HEK293 (cell line): ENCODE measurements at regions not wholly inside any gene's neighbourhood (a gene's known extent, or its start where the extent isn't known, plus 50 kb on each side); places are given as distances from the start of the nearest gene placed in this dataset.

Experiments used
- TCF7L2 ChIP-seq: IDR thresholded peaks from 2 replicates; pipeline ENCODE4 v1.6.1; 2011; ENCODE audit warnings: low read depth, mild to moderate bottlenecking, inconsistent platforms, low read length, moderate library complexity, borderline replicate concordance
- ZNF121 ChIP-seq: fragments of 450-650 bp; formaldehyde crosslinking; IDR thresholded peaks from 2 replicates; pipeline ENCODE4 v1.5.1; 2016; ENCODE audit warnings: missing biosample characterization, missing genetic modification characterization
- ZNF138 ChIP-seq: fragments of 450-650 bp; formaldehyde crosslinking; IDR thresholded peaks from 2 replicates; pipeline ENCODE4 v1.5.1; 2016; ENCODE audit warnings: missing biosample characterization, missing genetic modification characterization, borderline replicate concordance
- ZNF140 ChIP-seq: fragments of 450-650 bp; formaldehyde crosslinking; IDR thresholded peaks from 2 replicates; pipeline ENCODE4 v1.5.1; 2016; ENCODE audit warnings: missing biosample characterization, missing genetic modification characterization
- ZNF274 ChIP-seq, 2 experiments: fragments of 200-500 bp in 1 of 2; fragments of 450-650 bp in 1 of 2; sonication (Bioruptor generic) in 1 of 2; formaldehyde crosslinking in 1 of 2; IDR thresholded peaks; 2 replicates each; pipeline versions ENCODE4 v1.5.1 to v1.6.1; 2014 to 2016; ENCODE audit warnings: borderline replicate concordance in 1 of 2, inconsistent platforms in 1 of 2, low read length in 1 of 2, missing biosample characterization in 1 of 2, missing genetic modification characterization in 1 of 2
- ZNF501 ChIP-seq: fragments of 450-650 bp; formaldehyde crosslinking; IDR thresholded peaks from 2 replicates; pipeline ENCODE4 v1.5.1; 2016; ENCODE audit warnings: missing biosample characterization, missing genetic modification characterization
- TF ChIP-seq, protein P1 (sequence below): IDR thresholded peaks from 2 replicates; pipeline ENCODE4 v1.6.1; 2011; ENCODE audit warnings: mild to moderate bottlenecking, low read depth, low read length, borderline replicate concordance
- TF ChIP-seq, protein P2 (sequence below): fragments of 450-650 bp; formaldehyde crosslinking; IDR thresholded peaks from 2 replicates; pipeline ENCODE4 v1.5.1; 2016; ENCODE audit warnings: missing biosample characterization, missing genetic modification characterization
- TF ChIP-seq, protein P3 (sequence below): sonication (generic); formaldehyde crosslinking; IDR thresholded peaks from 2 replicates; pipeline ENCODE4 v1.8.1; 2022; ENCODE audit warnings: mild to moderate bottlenecking, moderate library complexity, missing genetic modification reagents
- TF ChIP-seq, protein P4 (sequence below): fragments of 450-650 bp; formaldehyde crosslinking; IDR thresholded peaks from 2 replicates; pipeline ENCODE4 v1.5.1; 2016; ENCODE audit warnings: missing biosample characterization, missing genetic modification characterization
- TF ChIP-seq, protein P5 (sequence below): fragments of 450-650 bp; formaldehyde crosslinking; IDR thresholded peaks from 2 replicates; pipeline ENCODE4 v1.5.1; 2016; ENCODE audit warnings: missing biosample characterization, missing genetic modification characterization, low read depth

DNA sequence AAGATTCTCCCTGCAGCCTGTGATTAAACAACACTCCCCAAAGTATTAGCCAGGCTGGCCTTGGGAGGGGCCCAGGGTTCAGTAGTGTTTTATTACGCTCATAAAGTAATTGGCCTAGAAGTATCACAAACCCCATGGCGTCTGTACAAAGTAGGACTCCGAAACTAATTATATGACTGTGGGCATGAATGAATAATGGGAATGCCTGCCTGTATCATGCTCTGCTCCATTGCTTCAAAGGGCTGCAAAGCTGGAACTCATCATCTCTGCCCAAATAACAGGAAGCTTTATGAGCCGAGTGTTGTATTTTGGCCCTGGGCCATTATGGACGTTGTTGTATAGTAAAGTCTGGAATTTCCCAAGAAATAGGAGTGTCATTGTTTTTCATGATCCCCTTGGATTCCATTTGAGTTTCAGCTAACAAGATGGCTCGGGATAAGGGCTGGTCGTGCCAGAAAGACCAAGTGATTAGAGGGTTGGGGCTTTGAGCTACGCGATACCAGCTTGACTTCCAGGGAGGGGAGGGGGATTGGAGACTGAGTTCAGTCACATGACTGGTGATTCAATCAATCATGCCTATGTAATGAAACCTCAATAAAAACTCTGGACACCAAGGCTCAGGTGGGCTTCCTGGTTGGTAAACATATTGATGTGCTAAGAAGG, 65.3 kb upstream of the NPTX2 start:
- TF ChIP-seq, protein P1, sequence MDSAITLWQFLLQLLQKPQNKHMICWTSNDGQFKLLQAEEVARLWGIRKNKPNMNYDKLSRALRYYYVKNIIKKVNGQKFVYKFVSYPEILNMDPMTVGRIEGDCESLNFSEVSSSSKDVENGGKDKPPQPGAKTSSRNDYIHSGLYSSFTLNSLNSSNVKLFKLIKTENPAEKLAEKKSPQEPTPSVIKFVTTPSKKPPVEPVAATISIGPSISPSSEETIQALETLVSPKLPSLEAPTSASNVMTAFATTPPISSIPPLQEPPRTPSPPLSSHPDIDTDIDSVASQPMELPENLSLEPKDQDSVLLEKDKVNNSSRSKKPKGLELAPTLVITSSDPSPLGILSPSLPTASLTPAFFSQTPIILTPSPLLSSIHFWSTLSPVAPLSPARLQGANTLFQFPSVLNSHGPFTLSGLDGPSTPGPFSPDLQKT = no peak
- no peak for TF ChIP-seq ZNF140 (tag by site-specific recombination)
- TF ChIP-seq, protein P2, sequence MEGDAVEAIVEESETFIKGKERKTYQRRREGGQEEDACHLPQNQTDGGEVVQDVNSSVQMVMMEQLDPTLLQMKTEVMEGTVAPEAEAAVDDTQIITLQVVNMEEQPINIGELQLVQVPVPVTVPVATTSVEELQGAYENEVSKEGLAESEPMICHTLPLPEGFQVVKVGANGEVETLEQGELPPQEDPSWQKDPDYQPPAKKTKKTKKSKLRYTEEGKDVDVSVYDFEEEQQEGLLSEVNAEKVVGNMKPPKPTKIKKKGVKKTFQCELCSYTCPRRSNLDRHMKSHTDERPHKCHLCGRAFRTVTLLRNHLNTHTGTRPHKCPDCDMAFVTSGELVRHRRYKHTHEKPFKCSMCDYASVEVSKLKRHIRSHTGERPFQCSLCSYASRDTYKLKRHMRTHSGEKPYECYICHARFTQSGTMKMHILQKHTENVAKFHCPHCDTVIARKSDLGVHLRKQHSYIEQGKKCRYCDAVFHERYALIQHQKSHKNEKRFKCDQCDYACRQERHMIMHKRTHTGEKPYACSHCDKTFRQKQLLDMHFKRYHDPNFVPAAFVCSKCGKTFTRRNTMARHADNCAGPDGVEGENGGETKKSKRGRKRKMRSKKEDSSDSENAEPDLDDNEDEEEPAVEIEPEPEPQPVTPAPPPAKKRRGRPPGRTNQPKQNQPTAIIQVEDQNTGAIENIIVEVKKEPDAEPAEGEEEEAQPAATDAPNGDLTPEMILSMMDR (tag by site-specific recombination) = no peak
- TF ChIP-seq, protein P3, sequence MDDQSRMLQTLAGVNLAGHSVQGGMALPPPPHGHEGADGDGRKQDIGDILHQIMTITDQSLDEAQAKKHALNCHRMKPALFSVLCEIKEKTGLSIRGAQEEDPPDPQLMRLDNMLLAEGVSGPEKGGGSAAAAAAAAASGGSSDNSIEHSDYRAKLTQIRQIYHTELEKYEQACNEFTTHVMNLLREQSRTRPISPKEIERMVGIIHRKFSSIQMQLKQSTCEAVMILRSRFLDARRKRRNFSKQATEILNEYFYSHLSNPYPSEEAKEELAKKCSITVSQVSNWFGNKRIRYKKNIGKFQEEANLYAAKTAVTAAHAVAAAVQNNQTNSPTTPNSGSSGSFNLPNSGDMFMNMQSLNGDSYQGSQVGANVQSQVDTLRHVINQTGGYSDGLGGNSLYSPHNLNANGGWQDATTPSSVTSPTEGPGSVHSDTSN = no peak
- TF ChIP-seq ZNF138 (tag by site-specific recombination) = no peak
- TF ChIP-seq ZNF501 (tag by site-specific recombination) = no peak
- TF ChIP-seq, protein P4, sequence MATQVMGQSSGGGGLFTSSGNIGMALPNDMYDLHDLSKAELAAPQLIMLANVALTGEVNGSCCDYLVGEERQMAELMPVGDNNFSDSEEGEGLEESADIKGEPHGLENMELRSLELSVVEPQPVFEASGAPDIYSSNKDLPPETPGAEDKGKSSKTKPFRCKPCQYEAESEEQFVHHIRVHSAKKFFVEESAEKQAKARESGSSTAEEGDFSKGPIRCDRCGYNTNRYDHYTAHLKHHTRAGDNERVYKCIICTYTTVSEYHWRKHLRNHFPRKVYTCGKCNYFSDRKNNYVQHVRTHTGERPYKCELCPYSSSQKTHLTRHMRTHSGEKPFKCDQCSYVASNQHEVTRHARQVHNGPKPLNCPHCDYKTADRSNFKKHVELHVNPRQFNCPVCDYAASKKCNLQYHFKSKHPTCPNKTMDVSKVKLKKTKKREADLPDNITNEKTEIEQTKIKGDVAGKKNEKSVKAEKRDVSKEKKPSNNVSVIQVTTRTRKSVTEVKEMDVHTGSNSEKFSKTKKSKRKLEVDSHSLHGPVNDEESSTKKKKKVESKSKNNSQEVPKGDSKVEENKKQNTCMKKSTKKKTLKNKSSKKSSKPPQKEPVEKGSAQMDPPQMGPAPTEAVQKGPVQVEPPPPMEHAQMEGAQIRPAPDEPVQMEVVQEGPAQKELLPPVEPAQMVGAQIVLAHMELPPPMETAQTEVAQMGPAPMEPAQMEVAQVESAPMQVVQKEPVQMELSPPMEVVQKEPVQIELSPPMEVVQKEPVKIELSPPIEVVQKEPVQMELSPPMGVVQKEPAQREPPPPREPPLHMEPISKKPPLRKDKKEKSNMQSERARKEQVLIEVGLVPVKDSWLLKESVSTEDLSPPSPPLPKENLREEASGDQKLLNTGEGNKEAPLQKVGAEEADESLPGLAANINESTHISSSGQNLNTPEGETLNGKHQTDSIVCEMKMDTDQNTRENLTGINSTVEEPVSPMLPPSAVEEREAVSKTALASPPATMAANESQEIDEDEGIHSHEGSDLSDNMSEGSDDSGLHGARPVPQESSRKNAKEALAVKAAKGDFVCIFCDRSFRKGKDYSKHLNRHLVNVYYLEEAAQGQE (tag by site-specific recombination) = no peak
- TF ChIP-seq ZNF121 (tag by site-specific recombination) = no peak
- TF ChIP-seq, protein P5, sequence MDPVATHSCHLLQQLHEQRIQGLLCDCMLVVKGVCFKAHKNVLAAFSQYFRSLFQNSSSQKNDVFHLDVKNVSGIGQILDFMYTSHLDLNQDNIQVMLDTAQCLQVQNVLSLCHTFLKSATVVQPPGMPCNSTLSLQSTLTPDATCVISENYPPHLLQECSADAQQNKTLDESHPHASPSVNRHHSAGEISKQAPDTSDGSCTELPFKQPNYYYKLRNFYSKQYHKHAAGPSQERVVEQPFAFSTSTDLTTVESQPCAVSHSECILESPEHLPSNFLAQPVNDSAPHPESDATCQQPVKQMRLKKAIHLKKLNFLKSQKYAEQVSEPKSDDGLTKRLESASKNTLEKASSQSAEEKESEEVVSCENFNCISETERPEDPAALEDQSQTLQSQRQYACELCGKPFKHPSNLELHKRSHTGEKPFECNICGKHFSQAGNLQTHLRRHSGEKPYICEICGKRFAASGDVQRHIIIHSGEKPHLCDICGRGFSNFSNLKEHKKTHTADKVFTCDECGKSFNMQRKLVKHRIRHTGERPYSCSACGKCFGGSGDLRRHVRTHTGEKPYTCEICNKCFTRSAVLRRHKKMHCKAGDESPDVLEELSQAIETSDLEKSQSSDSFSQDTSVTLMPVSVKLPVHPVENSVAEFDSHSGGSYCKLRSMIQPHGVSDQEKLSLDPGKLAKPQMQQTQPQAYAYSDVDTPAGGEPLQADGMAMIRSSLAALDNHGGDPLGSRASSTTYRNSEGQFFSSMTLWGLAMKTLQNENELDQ (tag by site-specific recombination) = no peak
- no peak for TF ChIP-seq ZNF274 (IDR thresholded peaks at IDR 0.05; ENCODE audit: low read length)
- no peak for TF ChIP-seq ZNF274 (tag by site-specific recombination; IDR thresholded peaks at IDR 0.05; ENCODE audit: borderline replicate concordance)
- TF ChIP-seq TCF7L2 = no peak
